Panc1 (cell line): ENCODE measurements at regions not wholly inside any gene's neighbourhood (a gene's known extent, or its start where the extent isn't known, plus 50 kb on each side); places are given as distances from the start of the nearest gene placed in this dataset.

Source experiments
- TCF7L2 ChIP-seq: IDR thresholded peaks from 2 replicates; pipeline ENCODE4 v1.6.1; 2011; ENCODE audit warnings: mild to moderate bottlenecking, low read depth, low read length, inconsistent platforms
- TF ChIP-seq, protein P1 (sequence below): fragments of 450-650 bp; IDR thresholded peaks from 2 replicates; pipeline ENCODE4 v1.5.1; 2017; ENCODE audit warnings: mild to moderate bottlenecking
- TF ChIP-seq, protein P2 (sequence below), 2 experiments: IDR thresholded peaks; 2 replicates each; pipeline ENCODE4 v1.6.1; 2011 to 2012; ENCODE audit warnings: low read depth in 2 of 2, control low read depth in 1 of 2, low read length in 1 of 2, mild to moderate bottlenecking in 1 of 2, moderate library complexity in 1 of 2; ENCODE audit not compliant: insufficient read depth in 1 of 2

DNA sequence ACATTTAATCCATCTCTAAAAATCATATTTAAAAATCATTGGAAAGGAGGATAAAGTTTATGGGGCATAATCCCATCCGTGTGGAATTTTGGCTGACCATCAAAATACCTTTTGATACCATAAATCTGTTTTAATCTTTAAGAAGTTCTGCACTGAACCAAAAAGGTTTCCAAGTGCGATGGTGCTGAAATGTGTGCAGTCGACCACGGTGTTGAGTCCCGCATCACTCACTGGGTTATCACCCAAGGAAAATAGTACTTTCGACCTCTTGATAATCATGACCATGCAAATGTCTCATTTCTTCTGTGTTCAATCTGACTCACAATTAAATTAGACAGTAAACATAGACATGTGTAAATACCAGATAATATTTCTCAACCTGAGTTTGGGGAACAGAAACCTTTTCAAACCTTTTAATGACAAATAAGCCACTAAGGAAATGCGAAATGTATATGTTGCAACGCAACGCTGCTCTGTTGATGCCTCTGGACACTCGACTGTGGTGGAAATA lies 62.0 kb upstream of the CDH6 start:
- TF ChIP-seq, protein P1, sequence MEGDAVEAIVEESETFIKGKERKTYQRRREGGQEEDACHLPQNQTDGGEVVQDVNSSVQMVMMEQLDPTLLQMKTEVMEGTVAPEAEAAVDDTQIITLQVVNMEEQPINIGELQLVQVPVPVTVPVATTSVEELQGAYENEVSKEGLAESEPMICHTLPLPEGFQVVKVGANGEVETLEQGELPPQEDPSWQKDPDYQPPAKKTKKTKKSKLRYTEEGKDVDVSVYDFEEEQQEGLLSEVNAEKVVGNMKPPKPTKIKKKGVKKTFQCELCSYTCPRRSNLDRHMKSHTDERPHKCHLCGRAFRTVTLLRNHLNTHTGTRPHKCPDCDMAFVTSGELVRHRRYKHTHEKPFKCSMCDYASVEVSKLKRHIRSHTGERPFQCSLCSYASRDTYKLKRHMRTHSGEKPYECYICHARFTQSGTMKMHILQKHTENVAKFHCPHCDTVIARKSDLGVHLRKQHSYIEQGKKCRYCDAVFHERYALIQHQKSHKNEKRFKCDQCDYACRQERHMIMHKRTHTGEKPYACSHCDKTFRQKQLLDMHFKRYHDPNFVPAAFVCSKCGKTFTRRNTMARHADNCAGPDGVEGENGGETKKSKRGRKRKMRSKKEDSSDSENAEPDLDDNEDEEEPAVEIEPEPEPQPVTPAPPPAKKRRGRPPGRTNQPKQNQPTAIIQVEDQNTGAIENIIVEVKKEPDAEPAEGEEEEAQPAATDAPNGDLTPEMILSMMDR, result no peak
- TF ChIP-seq TCF7L2, result no peak
- TF ChIP-seq, protein P2, sequence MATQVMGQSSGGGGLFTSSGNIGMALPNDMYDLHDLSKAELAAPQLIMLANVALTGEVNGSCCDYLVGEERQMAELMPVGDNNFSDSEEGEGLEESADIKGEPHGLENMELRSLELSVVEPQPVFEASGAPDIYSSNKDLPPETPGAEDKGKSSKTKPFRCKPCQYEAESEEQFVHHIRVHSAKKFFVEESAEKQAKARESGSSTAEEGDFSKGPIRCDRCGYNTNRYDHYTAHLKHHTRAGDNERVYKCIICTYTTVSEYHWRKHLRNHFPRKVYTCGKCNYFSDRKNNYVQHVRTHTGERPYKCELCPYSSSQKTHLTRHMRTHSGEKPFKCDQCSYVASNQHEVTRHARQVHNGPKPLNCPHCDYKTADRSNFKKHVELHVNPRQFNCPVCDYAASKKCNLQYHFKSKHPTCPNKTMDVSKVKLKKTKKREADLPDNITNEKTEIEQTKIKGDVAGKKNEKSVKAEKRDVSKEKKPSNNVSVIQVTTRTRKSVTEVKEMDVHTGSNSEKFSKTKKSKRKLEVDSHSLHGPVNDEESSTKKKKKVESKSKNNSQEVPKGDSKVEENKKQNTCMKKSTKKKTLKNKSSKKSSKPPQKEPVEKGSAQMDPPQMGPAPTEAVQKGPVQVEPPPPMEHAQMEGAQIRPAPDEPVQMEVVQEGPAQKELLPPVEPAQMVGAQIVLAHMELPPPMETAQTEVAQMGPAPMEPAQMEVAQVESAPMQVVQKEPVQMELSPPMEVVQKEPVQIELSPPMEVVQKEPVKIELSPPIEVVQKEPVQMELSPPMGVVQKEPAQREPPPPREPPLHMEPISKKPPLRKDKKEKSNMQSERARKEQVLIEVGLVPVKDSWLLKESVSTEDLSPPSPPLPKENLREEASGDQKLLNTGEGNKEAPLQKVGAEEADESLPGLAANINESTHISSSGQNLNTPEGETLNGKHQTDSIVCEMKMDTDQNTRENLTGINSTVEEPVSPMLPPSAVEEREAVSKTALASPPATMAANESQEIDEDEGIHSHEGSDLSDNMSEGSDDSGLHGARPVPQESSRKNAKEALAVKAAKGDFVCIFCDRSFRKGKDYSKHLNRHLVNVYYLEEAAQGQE (IDR thresholded peaks at IDR 0.05; ENCODE audit: insufficient read depth in 1 of 2, low read depth in 2 of 2, low read length in 1 of 2), result no peak
